HL-60 (cell line): ENCODE measurements at regions not wholly inside any gene's neighbourhood (a gene's known extent, or its start where the extent isn't known, plus 50 kb on each side); places are given as distances from the start of the nearest gene placed in this dataset.
A peak's percentile ranks its signal among the peaks of the same experiment; 100 is the strongest.

Experiments used
- DNase-seq, 2 experiments: peaks; one replicate each; pipeline ENCODE4 v3.0.0-alpha.2; 2010 to 2020; ENCODE audit warnings: low read depth in 1 of 2, low spot score in 1 of 2
- H3K27ac ChIP-seq: fragments of 250-450 bp; sonication (Bioruptor Pico); replicated peaks from 2 replicates; pipeline ENCODE4 v1.5.1; 2020; ENCODE audit warnings: mild to moderate bottlenecking, moderate library complexity
- H3K27me3 ChIP-seq: fragments of 250-450 bp; sonication (Bioruptor Pico); 2 replicates; pipeline ENCODE4 v1.5.1; 2021; ENCODE audit warnings: mild to moderate bottlenecking, moderate library complexity; ENCODE audit not compliant: insufficient read depth, poor library complexity, severe bottlenecking
- H3K4me3 ChIP-seq: replicated peaks from 2 replicates; pipeline ENCODE4 v1.5.1; 2011; ENCODE audit warnings: mild to moderate bottlenecking, control low read depth, low read length; ENCODE audit not compliant: insufficient read depth
- CTCF ChIP-seq: IDR thresholded peaks from one replicate; pipeline ENCODE4 v1.5.1; 2011; ENCODE audit warnings: low read length, control low read depth, inconsistent platforms; ENCODE audit not compliant: insufficient read depth
- GABPA ChIP-seq: IDR thresholded peaks from 2 replicates; pipeline ENCODE4 v1.6.1; 2012; ENCODE audit warnings: low read depth
- POLR2AphosphoS5 ChIP-seq: IDR thresholded peaks from 2 replicates; pipeline ENCODE4 v1.6.1; 2012; ENCODE audit warnings: low read depth
- REST ChIP-seq: IDR thresholded peaks from 2 replicates; pipeline ENCODE4 v1.6.1; 2012; ENCODE audit warnings: low read depth; ENCODE audit not compliant: insufficient replicate concordance
- SPI1 ChIP-seq: IDR thresholded peaks from 2 replicates; pipeline ENCODE4 v1.6.1; 2012; ENCODE audit warnings: low read depth, mild to moderate bottlenecking, borderline replicate concordance

- TF ChIP-seq REST = no peak
- TF ChIP-seq POLR2AphosphoS5 = no peak
- TF ChIP-seq SPI1 = no peak
- no peak for DNase-seq
- Histone ChIP-seq H3K27me3 (no peaks in the 10 kb centered on the region), H3K4me3 (no peak overlapping the region), H3K27ac (no peak overlapping the region)
These were observed 57.1 kb upstream of the SAMSN1 start for GRCh38 chr21:14603202-14603601.

- Histone ChIP-seq H3K4me3 (no peak overlapping the region), H3K27me3 (no peaks in the 10 kb centered on the region), H3K27ac (peak overlapping the region; percentile 31; the same call in 1 of the 2 replicates)
- no peak for DNase-seq
- TF ChIP-seq REST = no peak
- TF ChIP-seq GABPA = no peak
- TF ChIP-seq POLR2AphosphoS5 = no peak
- no peak for TF ChIP-seq CTCF
- peak; percentile 82 for TF ChIP-seq SPI1
These were observed 56.4 kb upstream of the SAMSN1 start for GRCh38 chr21:14602382-14602958.

GRCh38 chr21:14600569-14601297 is 54.6 kb upstream of the SAMSN1 start:
- H3K27ac ChIP-seq = no peak overlapping the region
- no peak for DNase-seq
- H3K27me3 ChIP-seq = no peaks in the 10 kb centered on the region
- H3K4me3 ChIP-seq = no peak overlapping the region
- TF ChIP-seq SPI1 (no peak), CTCF (no peak), REST (no peak), GABPA (no peak), POLR2AphosphoS5 (no peak)
